Panc1 (cell line): ENCODE measurements at regions not wholly inside any gene's neighbourhood (a gene's known extent, or its start where the extent isn't known, plus 50 kb on each side); places are given as distances from the start of the nearest gene placed in this dataset.

ENCODE experiments used
- POLR2AphosphoS5 ChIP-seq: IDR thresholded peaks from 2 replicates; pipeline ENCODE4 v1.6.1; 2012; ENCODE audit warnings: mild to moderate bottlenecking, low read depth, low read length, moderate library complexity
- TCF7L2 ChIP-seq: IDR thresholded peaks from 2 replicates; pipeline ENCODE4 v1.6.1; 2011; ENCODE audit warnings: mild to moderate bottlenecking, low read depth, low read length, inconsistent platforms
- TF ChIP-seq, protein P1 (sequence below): fragments of 450-650 bp; IDR thresholded peaks from 2 replicates; pipeline ENCODE4 v1.5.1; 2017; ENCODE audit warnings: mild to moderate bottlenecking

DNA sequence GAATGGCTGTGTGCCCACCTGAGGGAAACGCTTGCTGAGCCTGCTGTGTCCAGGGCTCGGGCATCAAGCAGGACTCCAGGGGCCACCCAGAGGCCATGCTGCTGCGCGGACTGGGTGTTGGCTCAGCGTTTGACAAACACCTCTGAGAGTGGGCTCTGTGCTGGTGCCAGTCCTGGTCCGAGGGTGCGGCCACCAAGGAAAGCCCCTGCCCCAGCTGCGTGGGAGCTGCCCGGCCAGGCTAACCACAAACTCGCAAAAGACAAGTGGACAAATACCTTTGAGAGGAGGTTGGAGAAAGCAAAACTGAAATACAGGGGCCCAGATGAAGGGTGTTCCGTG is 65.6 kb upstream of the TTC34 start:
- TF ChIP-seq, protein P1, sequence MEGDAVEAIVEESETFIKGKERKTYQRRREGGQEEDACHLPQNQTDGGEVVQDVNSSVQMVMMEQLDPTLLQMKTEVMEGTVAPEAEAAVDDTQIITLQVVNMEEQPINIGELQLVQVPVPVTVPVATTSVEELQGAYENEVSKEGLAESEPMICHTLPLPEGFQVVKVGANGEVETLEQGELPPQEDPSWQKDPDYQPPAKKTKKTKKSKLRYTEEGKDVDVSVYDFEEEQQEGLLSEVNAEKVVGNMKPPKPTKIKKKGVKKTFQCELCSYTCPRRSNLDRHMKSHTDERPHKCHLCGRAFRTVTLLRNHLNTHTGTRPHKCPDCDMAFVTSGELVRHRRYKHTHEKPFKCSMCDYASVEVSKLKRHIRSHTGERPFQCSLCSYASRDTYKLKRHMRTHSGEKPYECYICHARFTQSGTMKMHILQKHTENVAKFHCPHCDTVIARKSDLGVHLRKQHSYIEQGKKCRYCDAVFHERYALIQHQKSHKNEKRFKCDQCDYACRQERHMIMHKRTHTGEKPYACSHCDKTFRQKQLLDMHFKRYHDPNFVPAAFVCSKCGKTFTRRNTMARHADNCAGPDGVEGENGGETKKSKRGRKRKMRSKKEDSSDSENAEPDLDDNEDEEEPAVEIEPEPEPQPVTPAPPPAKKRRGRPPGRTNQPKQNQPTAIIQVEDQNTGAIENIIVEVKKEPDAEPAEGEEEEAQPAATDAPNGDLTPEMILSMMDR: no peak
- TF ChIP-seq POLR2AphosphoS5: no peak
- no peak for TF ChIP-seq TCF7L2
